SJCRH30 (cell line): ENCODE measurements at regions not wholly inside any gene's neighbourhood (a gene's known extent, or its start where the extent isn't known, plus 50 kb on each side); places are given as distances from the start of the nearest gene placed in this dataset.

ENCODE experiments used
- DNase-seq, 2 experiments: peaks; one replicate each; pipeline ENCODE4 v3.0.0-alpha.2; 2015 to 2020
- H3K27ac ChIP-seq: fragments of 250-450 bp; sonication (Bioruptor Pico); 2 replicates; pipeline ENCODE4 v1.5.1; 2020; ENCODE audit warnings: mild to moderate bottlenecking, moderate library complexity
- H3K27me3 ChIP-seq: fragments of 250-450 bp; sonication (Bioruptor Pico); 2 replicates; pipeline ENCODE4 v1.5.1; 2020; ENCODE audit warnings: mild to moderate bottlenecking, moderate library complexity
- H3K36me3 ChIP-seq: fragments of 250-450 bp; sonication (Bioruptor Pico); 2 replicates; pipeline ENCODE4 v1.5.1; 2020; ENCODE audit warnings: mild to moderate bottlenecking, moderate library complexity
- H3K4me1 ChIP-seq: fragments of 250-450 bp; sonication (Bioruptor Pico); 2 replicates; pipeline ENCODE4 v1.5.1; 2020; ENCODE audit warnings: mild to moderate bottlenecking, moderate library complexity
- H3K4me3 ChIP-seq: fragments of 250-450 bp; sonication (Bioruptor Pico); 2 replicates; pipeline ENCODE4 v1.5.1; 2020; ENCODE audit warnings: mild to moderate bottlenecking, moderate library complexity
- H3K9me3 ChIP-seq: fragments of 250-450 bp; sonication (Bioruptor Pico); replicated peaks from 2 replicates; pipeline ENCODE4 v1.5.1; 2020; ENCODE audit warnings: mild to moderate bottlenecking, moderate library complexity

- H3K4me3 ChIP-seq = no peak overlapping the region
- H3K27ac ChIP-seq = no peak overlapping the region
- no peaks in the 10 kb centered on the region for H3K4me1 ChIP-seq
- no peaks in the 10 kb centered on the region for H3K9me3 ChIP-seq
- no peaks in the 10 kb centered on the region for H3K27me3 ChIP-seq
- no peak for DNase-seq
- no peaks in the 10 kb centered on the region for H3K36me3 ChIP-seq
Observed at GRCh38 chr12:76679778-76680177, 84.1 kb upstream of the ZDHHC17 start.

GRCh38 chr12:76680940-76681339 lies 83.0 kb upstream of the ZDHHC17 start:
- Histone ChIP-seq H3K9me3 (no peaks in the 10 kb centered on the region), H3K36me3 (no peaks in the 10 kb centered on the region), H3K27ac (no peak overlapping the region), H3K4me1 (no peaks in the 10 kb centered on the region), H3K4me3 (no peak overlapping the region), H3K27me3 (no peaks in the 10 kb centered on the region)
- no peak for DNase-seq

- peak in 1 of 2 experiments; percentile 24 for DNase-seq
- Histone ChIP-seq H3K9me3 (no peaks in the 10 kb centered on the region), H3K27ac (no peak overlapping the region), H3K4me1 (peaks cover 21% of the 10 kb centered on the region), H3K4me3 (no peak overlapping the region), H3K27me3 (no peaks in the 10 kb centered on the region), H3K36me3 (no peaks in the 10 kb centered on the region)
Observed at GRCh38 chr12:76685246-76685678, 78.7 kb upstream of the ZDHHC17 start.

- H3K27me3 ChIP-seq = no peaks in the 10 kb centered on the region
- DNase-seq = peak in 1 of 2 experiments; percentile 34
- no peaks in the 10 kb centered on the region for H3K36me3 ChIP-seq
- H3K9me3 ChIP-seq = peaks cover 4% of the 10 kb centered on the region; the same call in 1 of the 2 replicates
- peak overlapping the region; percentile 19; the same call in 1 of the 2 replicates for H3K4me3 ChIP-seq
- peaks cover 21% of the 10 kb centered on the region for H3K4me1 ChIP-seq
- H3K27ac ChIP-seq = no peak overlapping the region
Observed at GRCh38 chr12:76687981-76688380, 75.9 kb upstream of the ZDHHC17 start.

GRCh38 chr12:76688631-76689030 lies 75.3 kb upstream of the ZDHHC17 start:
- Histone ChIP-seq H3K27ac (no peak overlapping the region), H3K36me3 (no peaks in the 10 kb centered on the region), H3K9me3 (peaks cover 4% of the 10 kb centered on the region; the same call in 1 of the 2 replicates), H3K4me1 (peaks cover 21% of the 10 kb centered on the region), H3K4me3 (no peak overlapping the region), H3K27me3 (no peaks in the 10 kb centered on the region)
- DNase-seq = peak in 1 of 2 experiments; percentile 38

- Histone ChIP-seq H3K36me3 (no peaks in the 10 kb centered on the region), H3K27me3 (no peaks in the 10 kb centered on the region), H3K9me3 (peaks cover 4% of the 10 kb centered on the region; the same call in 1 of the 2 replicates), H3K4me1 (peaks cover 21% of the 10 kb centered on the region), H3K27ac (no peak overlapping the region), H3K4me3 (no peak overlapping the region)
- DNase-seq = no peak
Observed at GRCh38 chr12:76690921-76691700, 72.8 kb upstream of the ZDHHC17 start.

- peaks cover 4% of the 10 kb centered on the region; the same call in 1 of the 2 replicates for H3K9me3 ChIP-seq
- no peak overlapping the region for H3K4me3 ChIP-seq
- H3K36me3 ChIP-seq = no peaks in the 10 kb centered on the region
- no peaks in the 10 kb centered on the region for H3K27me3 ChIP-seq
- H3K27ac ChIP-seq = no peak overlapping the region
- no peak for DNase-seq
- peaks cover 19% of the 10 kb centered on the region for H3K4me1 ChIP-seq
Observed at GRCh38 chr12:76692846-76693245, 71.1 kb upstream of the ZDHHC17 start.

GRCh38 chr12:76694369-76694768 lies 69.5 kb upstream of the ZDHHC17 start:
- DNase-seq = no peak
- H3K36me3 ChIP-seq = no peaks in the 10 kb centered on the region
- H3K9me3 ChIP-seq = peaks cover 4% of the 10 kb centered on the region; the same call in 1 of the 2 replicates
- peaks cover 14% of the 10 kb centered on the region for H3K4me1 ChIP-seq
- H3K4me3 ChIP-seq = no peak overlapping the region
- H3K27ac ChIP-seq = no peak overlapping the region
- no peaks in the 10 kb centered on the region for H3K27me3 ChIP-seq

GRCh38 chr12:76696186-76696585 lies 67.7 kb upstream of the ZDHHC17 start:
- DNase-seq = peak in 1 of 2 experiments; percentile 31

GRCh38 chr12:76697849-76698248 lies 66.1 kb upstream of the ZDHHC17 start:
- peak in 1 of 2 experiments; percentile 46 for DNase-seq
- no peaks in the 10 kb centered on the region for H3K27me3 ChIP-seq
- no peaks in the 10 kb centered on the region for H3K9me3 ChIP-seq
- H3K4me3 ChIP-seq = no peak overlapping the region
- no peaks in the 10 kb centered on the region for H3K36me3 ChIP-seq
- H3K4me1 ChIP-seq = peaks cover 14% of the 10 kb centered on the region
- H3K27ac ChIP-seq = no peak overlapping the region

More at GRCh38 chr12:76696186-76696585, 67.7 kb upstream of the ZDHHC17 start:
- H3K9me3 ChIP-seq = no peaks in the 10 kb centered on the region; the same call in 1 of the 2 replicates
- H3K27ac ChIP-seq = no peak overlapping the region
- H3K4me1 ChIP-seq = peaks cover 14% of the 10 kb centered on the region
- H3K27me3 ChIP-seq = no peaks in the 10 kb centered on the region
- H3K4me3 ChIP-seq = no peak overlapping the region
- H3K36me3 ChIP-seq = no peaks in the 10 kb centered on the region

- Histone ChIP-seq H3K36me3 (no peaks in the 10 kb centered on the region), H3K4me1 (peaks cover 14% of the 10 kb centered on the region), H3K4me3 (no peak overlapping the region), H3K27ac (no peak overlapping the region), H3K9me3 (no peaks in the 10 kb centered on the region), H3K27me3 (no peaks in the 10 kb centered on the region)
- DNase-seq = peak in 1 of 2 experiments; percentile 26
Observed at GRCh38 chr12:76698316-76698715, 65.6 kb upstream of the ZDHHC17 start.

GRCh38 chr12:76698966-76699365 lies 64.9 kb upstream of the ZDHHC17 start:
- Histone ChIP-seq H3K27ac (no peak overlapping the region), H3K36me3 (no peaks in the 10 kb centered on the region), H3K4me3 (no peak overlapping the region), H3K27me3 (no peaks in the 10 kb centered on the region), H3K9me3 (no peaks in the 10 kb centered on the region), H3K4me1 (peaks cover 14% of the 10 kb centered on the region)
- DNase-seq = peak in 1 of 2 experiments; percentile 43

GRCh38 chr12:76701690-76702089 lies 62.2 kb upstream of the ZDHHC17 start:
- H3K27ac ChIP-seq = no peak overlapping the region
- H3K9me3 ChIP-seq = no peaks in the 10 kb centered on the region
- peaks cover 19% of the 10 kb centered on the region for H3K4me1 ChIP-seq
- no peak overlapping the region for H3K4me3 ChIP-seq
- no peak for DNase-seq
- H3K27me3 ChIP-seq = no peaks in the 10 kb centered on the region
- no peaks in the 10 kb centered on the region for H3K36me3 ChIP-seq

GRCh38 chr12:76702946-76703345 lies 61.0 kb upstream of the ZDHHC17 start:
- H3K36me3 ChIP-seq = no peaks in the 10 kb centered on the region
- no peak overlapping the region for H3K27ac ChIP-seq
- no peak overlapping the region for H3K4me3 ChIP-seq
- peaks cover 20% of the 10 kb centered on the region for H3K4me1 ChIP-seq
- no peak for DNase-seq
- H3K9me3 ChIP-seq = no peaks in the 10 kb centered on the region
- H3K27me3 ChIP-seq = no peaks in the 10 kb centered on the region

GRCh38 chr12:76704693-76705092 lies 59.2 kb upstream of the ZDHHC17 start:
- Histone ChIP-seq H3K27me3 (no peaks in the 10 kb centered on the region), H3K9me3 (no peaks in the 10 kb centered on the region), H3K4me1 (peaks cover 18% of the 10 kb centered on the region), H3K27ac (no peak overlapping the region), H3K4me3 (no peak overlapping the region), H3K36me3 (no peaks in the 10 kb centered on the region)
- no peak for DNase-seq
